Activated CD8-positive, alpha-beta memory T cell treated with anti-CD3 and anti-CD28 coated beads, Interleukin-2, amount 10 ng/mL, durations not matched to agents 7 days and 5 days (primary cell): ENCODE measurements at regions not wholly inside any gene's neighbourhood (a gene's known extent, or its start where the extent isn't known, plus 50 kb on each side); places are given as distances from the start of the nearest gene placed in this dataset.
"Not testable (repeated sequence)": the region's sequence is repeated elsewhere in the genome, so short reads cannot be mapped to it uniquely, and the experiment has no call there.

ENCODE experiments used
- ATAC-seq: fragments of 150-1000 bp; cut with Tn5 transposase; one replicate; pipeline ENCODE4 v1.10.0; 2021; ENCODE audit warnings: moderate library complexity
- CTCF ChIA-PET: fragments of 350-600 bp; sonication (Branson Sonifier 250); formaldehyde crosslinking; loops from one replicate; lab custom pipeline; 2021; ENCODE audit warnings: antibody characterized with exemption; lab: Charles Lee
- DNase-seq: peaks from one replicate; pipeline ENCODE4 v3.0.0-alpha.2; 2020
- H3K27ac Mint-ChIP-seq: one replicate; pipeline ENCODE4 v1.8.0; 2021; ENCODE audit warnings: mild to moderate bottlenecking, mixed read lengths
- H3K27me3 Mint-ChIP-seq: one replicate; pipeline ENCODE4 v1.8.0; 2021; ENCODE audit warnings: mixed read lengths
- H3K36me3 Mint-ChIP-seq: one replicate; pipeline ENCODE4 v1.8.0; 2021; ENCODE audit warnings: mild to moderate bottlenecking, mixed read lengths
- H3K4me1 Mint-ChIP-seq: one replicate; pipeline ENCODE4 v1.8.0; 2021; ENCODE audit warnings: mixed read lengths
- H3K4me3 Mint-ChIP-seq: one replicate; pipeline ENCODE4 v1.8.0; 2021; ENCODE audit warnings: mild to moderate bottlenecking, moderate library complexity, mixed read lengths
- H3K9me3 Mint-ChIP-seq: one replicate; pipeline ENCODE4 v1.8.0; 2022; ENCODE audit warnings: low read depth, mixed read lengths

DNA sequence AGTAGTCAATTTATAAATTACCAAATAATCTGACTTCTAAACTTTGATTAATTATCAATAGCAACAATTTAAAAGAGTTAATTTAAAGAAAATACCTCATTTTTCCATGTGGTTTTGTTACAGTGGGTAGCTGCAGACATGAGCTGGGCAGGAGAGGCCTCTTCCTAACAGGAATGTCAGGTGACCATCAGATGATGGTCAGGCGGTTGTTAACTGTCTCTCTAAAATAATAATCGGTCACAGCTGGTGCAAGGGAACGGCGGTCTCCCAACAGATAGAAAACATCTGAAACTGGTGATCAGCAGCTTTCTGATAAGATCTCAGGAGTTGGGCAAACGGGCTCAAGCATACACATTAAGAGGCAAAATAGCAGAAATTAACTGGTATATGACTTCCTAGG, 342.7 kb upstream of the CYLC2 start:
- Mint-ChIP-seq H3K36me3 (no peaks in the 10 kb centered on the region), H3K9me3 (peaks cover 4% of the 10 kb centered on the region), H3K27me3 (no peaks in the 10 kb centered on the region), H3K27ac (no peak overlapping the region), H3K4me1 (no peaks in the 10 kb centered on the region), H3K4me3 (no peak overlapping the region)
- DNase-seq (no peak), ATAC-seq (no peak)
- CTCF ChIA-PET, result no interaction called here

DNA sequence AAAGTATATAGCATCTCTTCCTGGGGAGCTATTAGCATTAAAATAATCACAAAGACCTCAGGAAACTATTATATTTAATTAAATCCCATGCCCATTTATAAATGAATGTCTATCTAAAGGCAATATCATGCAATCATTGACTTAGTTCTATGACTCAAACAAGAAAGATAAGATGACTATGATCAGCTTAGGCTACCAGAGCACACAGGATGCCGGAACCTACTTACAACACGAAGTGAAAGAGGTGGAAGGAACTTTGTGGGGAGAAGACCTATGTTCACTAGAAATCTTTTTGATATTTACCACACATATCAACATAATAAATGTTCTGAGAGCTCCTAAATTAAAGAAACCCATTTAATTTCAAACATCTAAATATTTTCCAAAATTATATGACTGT, 344.2 kb upstream of the CYLC2 start:
- Mint-ChIP-seq H3K9me3 (peaks cover 4% of the 10 kb centered on the region), H3K27ac (no peak overlapping the region), H3K27me3 (no peaks in the 10 kb centered on the region), H3K4me3 (no peak overlapping the region), H3K36me3 (no peaks in the 10 kb centered on the region), H3K4me1 (no peaks in the 10 kb centered on the region)
- DNase-seq (no peak), ATAC-seq (no peak)
- CTCF ChIA-PET, result interaction anchor here (1.3 kb wide), 1 partner anchor 10 kb away, joined by 3 read pairs; no protein-coding TSS in a partner anchor

- H3K27ac Mint-ChIP-seq, result no peak overlapping the region
- CTCF ChIA-PET, result no interaction called here
- no peak overlapping the region for H3K4me3 Mint-ChIP-seq
- H3K4me1 Mint-ChIP-seq, result no peaks in the 10 kb centered on the region
- no peaks in the 10 kb centered on the region for H3K36me3 Mint-ChIP-seq
- ATAC-seq (no peak), DNase-seq (no peak)
- no peaks in the 10 kb centered on the region for H3K27me3 Mint-ChIP-seq
- peaks cover 3% of the 10 kb centered on the region for H3K9me3 Mint-ChIP-seq
Observed at GRCh38 chr9:102642651-102643050, 352.5 kb upstream of the CYLC2 start.

GRCh38 chr9:102631559-102631958, 363.6 kb upstream of the CYLC2 start:
- Mint-ChIP-seq H3K9me3 (peaks cover 7% of the 10 kb centered on the region), H3K27me3 (no peaks in the 10 kb centered on the region), H3K4me1 (no peaks in the 10 kb centered on the region), H3K27ac (no peak overlapping the region), H3K36me3 (no peaks in the 10 kb centered on the region), H3K4me3 (no peak overlapping the region)
- CTCF ChIA-PET, result interaction anchor here (1.2 kb wide), 1 partner anchor 37 kb away, joined by 3 read pairs; no protein-coding TSS in a partner anchor
- DNase-seq (no peak), ATAC-seq (no peak)

GRCh38 chr9:102609461-102609860, 385.7 kb upstream of the CYLC2 start:
- DNase-seq, result no peak
- no peak for ATAC-seq
- no peaks in the 10 kb centered on the region for H3K36me3 Mint-ChIP-seq
- H3K9me3 Mint-ChIP-seq, result peaks cover 8% of the 10 kb centered on the region
- no peaks in the 10 kb centered on the region for H3K4me1 Mint-ChIP-seq
- no peak overlapping the region for H3K4me3 Mint-ChIP-seq
- CTCF ChIA-PET, result no interaction called here
- no peaks in the 10 kb centered on the region for H3K27me3 Mint-ChIP-seq
- H3K27ac Mint-ChIP-seq, result no peak overlapping the region

GRCh38 chr9:102603198-102604195, 391.6 kb upstream of the CYLC2 start:
- H3K4me1 Mint-ChIP-seq, H3K27ac Mint-ChIP-seq, H3K27me3 Mint-ChIP-seq, CTCF ChIA-PET, ATAC-seq, H3K36me3 Mint-ChIP-seq, H3K9me3 Mint-ChIP-seq, DNase-seq, H3K4me3 Mint-ChIP-seq: not testable (repeated sequence)

GRCh38 chr9:102594241-102594640, 400.9 kb upstream of the CYLC2 start:
- Mint-ChIP-seq H3K4me3 (no peak overlapping the region), H3K27me3 (no peaks in the 10 kb centered on the region), H3K36me3 (no peaks in the 10 kb centered on the region), H3K4me1 (no peaks in the 10 kb centered on the region), H3K27ac (no peak overlapping the region), H3K9me3 (peaks cover 3% of the 10 kb centered on the region)
- CTCF ChIA-PET, result no interaction called here
- ATAC-seq (no peak), DNase-seq (no peak)

- DNase-seq, result no peak
- no peaks in the 10 kb centered on the region for H3K4me1 Mint-ChIP-seq
Observed at GRCh38 chr9:102587281-102587680, 407.9 kb upstream of the CYLC2 start.

GRCh38 chr9:102569436-102569835, 425.7 kb upstream of the CYLC2 start:
- H3K4me3 Mint-ChIP-seq, result no peak overlapping the region
- ATAC-seq (no peak), DNase-seq (no peak)
- H3K36me3 Mint-ChIP-seq, result no peaks in the 10 kb centered on the region
- CTCF ChIA-PET, result no interaction called here
- no peaks in the 10 kb centered on the region for H3K4me1 Mint-ChIP-seq
- H3K27me3 Mint-ChIP-seq, result no peaks in the 10 kb centered on the region
- H3K9me3 Mint-ChIP-seq, result peaks cover 3% of the 10 kb centered on the region
- no peak overlapping the region for H3K27ac Mint-ChIP-seq

More at GRCh38 chr9:102587281-102587680, 407.9 kb upstream of the CYLC2 start:
- peaks cover 2% of the 10 kb centered on the region for H3K9me3 Mint-ChIP-seq
- no peak overlapping the region for H3K4me3 Mint-ChIP-seq
- no peaks in the 10 kb centered on the region for H3K27me3 Mint-ChIP-seq
- no peak overlapping the region for H3K27ac Mint-ChIP-seq
- ATAC-seq, result no peak
- no peaks in the 10 kb centered on the region for H3K36me3 Mint-ChIP-seq
- CTCF ChIA-PET, result no interaction called here

DNA sequence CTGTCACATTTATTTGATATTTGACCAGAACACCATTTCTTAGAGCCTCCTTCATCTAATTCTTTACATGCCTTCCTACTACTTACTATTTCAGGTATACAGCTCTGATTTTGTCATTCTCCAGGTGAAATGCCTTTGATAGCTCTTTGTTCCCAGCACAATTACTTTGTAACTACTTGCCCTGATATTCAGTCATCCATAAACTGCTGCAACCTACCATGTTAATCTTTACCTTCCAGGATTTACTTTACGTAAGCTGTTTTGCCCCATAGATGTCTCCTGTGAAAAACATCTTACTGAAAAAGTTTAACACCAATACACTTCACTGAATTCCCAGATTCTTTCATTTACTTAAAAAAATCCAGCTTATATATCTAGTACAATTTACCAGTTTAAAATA, 443.8 kb upstream of the CYLC2 start:
- no peak for ATAC-seq
- CTCF ChIA-PET, result no interaction called here
- H3K27ac Mint-ChIP-seq, result no peak overlapping the region

DNA sequence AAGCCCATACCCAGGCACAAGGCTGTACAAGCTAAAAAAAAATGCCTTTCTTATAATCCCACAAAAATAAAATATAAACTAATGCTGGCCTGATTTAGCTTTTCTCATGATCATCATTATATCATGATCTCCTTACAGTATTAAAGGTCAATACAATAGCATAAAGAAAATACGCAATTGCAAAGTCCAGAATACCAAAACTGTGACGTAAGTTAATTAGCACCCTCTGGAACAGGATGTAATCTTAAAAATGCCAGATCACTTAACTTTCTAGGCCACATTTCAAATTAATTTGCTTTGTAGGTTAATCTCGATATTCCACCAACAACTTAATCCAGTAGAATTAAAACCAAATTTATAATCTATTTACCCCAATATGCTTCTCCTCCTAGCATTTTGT, 444.2 kb upstream of the CYLC2 start:
- Mint-ChIP-seq H3K4me1 (no peaks in the 10 kb centered on the region), H3K36me3 (peaks cover 2% of the 10 kb centered on the region), H3K27me3 (no peaks in the 10 kb centered on the region), H3K9me3 (peaks cover 22% of the 10 kb centered on the region), H3K4me3 (no peak overlapping the region), H3K27ac (no peak overlapping the region)
- DNase-seq, result no peak
- ATAC-seq, result no peak
- CTCF ChIA-PET, result no interaction called here

More for the DNA sequence above, 443.8 kb upstream of the CYLC2 start:
- Mint-ChIP-seq H3K36me3 (peaks cover 2% of the 10 kb centered on the region), H3K4me1 (no peaks in the 10 kb centered on the region), H3K27me3 (no peaks in the 10 kb centered on the region), H3K9me3 (peaks cover 22% of the 10 kb centered on the region), H3K4me3 (no peak overlapping the region)
- no peak for DNase-seq

DNA sequence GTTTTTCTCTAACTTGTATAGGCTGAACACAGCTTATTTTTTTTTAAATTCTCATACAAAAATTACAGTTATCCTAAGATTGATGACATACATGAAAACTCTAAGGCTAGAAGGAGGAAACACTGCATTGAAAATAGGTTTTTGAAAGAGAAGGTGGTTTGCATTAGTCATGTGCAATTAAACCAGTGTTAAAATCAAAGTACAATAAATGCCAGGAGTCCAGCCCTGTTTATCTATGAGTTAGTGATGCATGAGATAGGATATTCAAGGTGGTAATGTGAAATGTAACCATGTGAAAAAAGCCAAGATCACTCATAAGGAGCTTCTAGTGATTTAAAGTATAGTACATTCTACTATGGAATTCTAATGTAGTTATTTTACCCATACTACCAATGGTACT, 444.9 kb upstream of the CYLC2 start:
- DNase-seq, result no peak
- no peaks in the 10 kb centered on the region for H3K27me3 Mint-ChIP-seq
- CTCF ChIA-PET, result no interaction called here
- no peaks in the 10 kb centered on the region for H3K4me1 Mint-ChIP-seq
- no peak overlapping the region for H3K27ac Mint-ChIP-seq
- no peak for ATAC-seq
- H3K36me3 Mint-ChIP-seq, result peaks cover 2% of the 10 kb centered on the region
- peaks cover 22% of the 10 kb centered on the region for H3K9me3 Mint-ChIP-seq
- no peak overlapping the region for H3K4me3 Mint-ChIP-seq

DNA sequence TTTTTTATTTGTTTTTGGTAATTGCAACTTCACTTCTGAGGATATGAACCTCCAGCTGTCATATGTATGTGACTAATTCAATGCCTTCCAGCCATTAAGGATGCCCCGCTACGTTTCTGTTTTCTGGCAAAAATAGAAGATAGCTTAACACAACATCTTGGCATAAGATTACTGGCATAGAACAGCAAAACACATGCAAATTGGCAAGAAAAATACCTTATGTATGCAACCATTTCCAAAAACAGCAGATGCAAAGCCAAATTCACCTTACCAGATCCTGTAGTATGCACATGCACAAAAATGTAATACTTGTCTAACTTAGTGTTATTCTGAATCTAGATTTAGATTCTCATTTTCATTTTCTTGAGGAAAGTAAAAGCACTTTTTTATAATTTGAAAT, 461.1 kb upstream of the CYLC2 start:
- H3K4me1 Mint-ChIP-seq, result no peaks in the 10 kb centered on the region
- no peak for ATAC-seq
- no peak overlapping the region for H3K27ac Mint-ChIP-seq
- no peaks in the 10 kb centered on the region for H3K27me3 Mint-ChIP-seq
- H3K4me3 Mint-ChIP-seq, result no peak overlapping the region
- CTCF ChIA-PET, result no interaction called here
- no peaks in the 10 kb centered on the region for H3K36me3 Mint-ChIP-seq
- peaks cover 6% of the 10 kb centered on the region for H3K9me3 Mint-ChIP-seq
- no peak for DNase-seq

DNA sequence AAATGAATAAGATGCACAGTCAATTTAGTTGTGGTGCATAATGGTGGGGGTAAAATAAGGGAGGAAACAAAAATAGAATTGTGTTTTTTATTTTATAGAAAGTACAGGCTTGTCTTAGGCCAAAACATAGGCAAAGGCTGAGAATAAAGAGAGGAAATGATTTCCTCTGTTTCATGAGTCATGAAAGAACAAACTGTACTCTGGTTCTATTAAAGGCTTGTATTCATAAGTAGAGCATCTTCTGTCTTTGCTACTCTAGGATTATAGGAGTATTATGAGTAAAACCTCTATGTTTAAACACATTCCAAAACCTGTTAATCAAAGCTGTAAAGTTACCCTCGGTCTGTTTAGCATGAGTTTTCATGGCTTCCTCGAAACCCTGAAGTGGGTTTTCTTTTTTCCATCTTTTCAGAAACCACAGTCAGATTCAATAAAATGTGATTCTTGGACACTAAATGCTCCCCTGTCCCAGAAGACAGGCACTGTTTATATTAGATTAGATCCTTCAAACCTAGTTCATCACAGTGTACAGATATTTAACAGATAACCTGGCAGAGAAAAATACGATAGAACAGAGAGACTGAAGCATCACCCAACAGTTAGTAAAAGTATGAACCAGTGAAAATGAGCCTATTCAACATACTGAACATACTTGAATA, 473.9 kb upstream of the CYLC2 start:
- Mint-ChIP-seq H3K36me3 (no peaks in the 10 kb centered on the region), H3K27me3 (no peaks in the 10 kb centered on the region), H3K4me3 (no peak overlapping the region), H3K27ac (no peak overlapping the region), H3K9me3 (peaks cover 5% of the 10 kb centered on the region), H3K4me1 (no peaks in the 10 kb centered on the region)
- ATAC-seq (no peak), DNase-seq (no peak)
- CTCF ChIA-PET, result no interaction called here
